HCT116 (cell line): ENCODE measurements at regions not wholly inside any gene's neighbourhood (a gene's known extent, or its start where the extent isn't known, plus 50 kb on each side); places are given as distances from the start of the nearest gene placed in this dataset.
"Not testable (repeated sequence)": the region's sequence is repeated elsewhere in the genome, so short reads cannot be mapped to it uniquely, and the experiment has no call there.

Source experiments
- ATAC-seq: fragments of 200-7000 bp; cut with Tn5 transposase; 2 replicates; pipeline ENCODE4 v1.9.1; 2020; ENCODE audit warnings: mild to moderate bottlenecking, moderate library complexity
- BruUV-seq: library from RNA; stranded (reverse); fragments of 400-500 nt; replicated peaks from 2 replicates; lab custom pipeline; 2021; lab: Mats Ljungman, UMichigan
- CTCF ChIA-PET: fragments of 300-600 bp; sonication (Branson Sonifier 250); formaldehyde crosslinking; loops from one replicate; lab custom pipeline; 2021; ENCODE audit warnings: antibody characterized with exemption; lab: Charles Lee
- POLR2A ChIA-PET: fragments of 300-600, 350-600 bp; sonication (Branson Sonifier 250); formaldehyde crosslinking; loops from one replicate; lab custom pipeline; 2021; ENCODE audit warnings: antibody characterized with exemption; lab: Charles Lee
- RAD21 ChIA-PET, 2 experiments: fragments of 300-600 bp; sonication (Branson Sonifier 250); formaldehyde crosslinking; loops; one replicate each; lab custom pipeline; 2023; ENCODE audit warnings: low total read pairs in 2 of 2; ENCODE audit not compliant: uncharacterized antibody in 2 of 2, unreplicated experiment in 2 of 2, low non-redundant PET in 1 of 2; lab: Charles Lee
- DNase-seq: peaks from one replicate; pipeline ENCODE4 v3.0.0-alpha.2; 2010; ENCODE audit warnings: low read depth, low spot score
- H2AFZ ChIP-seq: fragments of 200-600 bp; shearing (Covaris generic), sonication (generic); 2 replicates; pipeline ENCODE4 v1.6.1; 2017; ENCODE audit warnings: low read depth, mixed run types, mixed read lengths, antibody characterized with exemption, low read length; ENCODE audit not compliant: poor library complexity, severe bottlenecking
- H3K27ac ChIP-seq: 2 replicates; pipeline ENCODE4 v1.5.1; 2012; ENCODE audit warnings: low read depth, low read length
- H3K27me3 ChIP-seq: fragments of 200-600 bp; sonication (generic); 2 replicates; pipeline ENCODE4 v1.6.1; 2016; ENCODE audit warnings: mixed run types, low read length, mixed read lengths; ENCODE audit not compliant: insufficient read depth
- H3K36me3 ChIP-seq, 2 experiments: fragments of 200-500 bp in 1 of 2; fragments of 200-600 bp in 1 of 2; sonication (Bioruptor generic) in 1 of 2; sonication (generic) in 1 of 2; 2 replicates each; pipeline versions ENCODE4 v1.5.1 to v1.6.1; 2014 to 2016; ENCODE audit warnings: low read length in 2 of 2, inconsistent platforms in 1 of 2, mixed read lengths in 1 of 2, mixed run types in 1 of 2; ENCODE audit not compliant: insufficient read depth in 2 of 2, control insufficient read depth in 1 of 2
- H3K4me1 ChIP-seq, 2 experiments: fragments of 200-600 bp in 1 of 2; sonication (generic) in 1 of 2; 2 replicates each; pipeline versions ENCODE4 v1.5.1 to v1.6.1; 2012 to 2017; ENCODE audit warnings: low read length in 2 of 2, inconsistent platforms in 1 of 2, mild to moderate bottlenecking in 1 of 2, mixed read lengths in 1 of 2, mixed run types in 1 of 2, moderate library complexity in 1 of 2; ENCODE audit not compliant: insufficient read depth in 2 of 2, control insufficient read depth in 1 of 2
- H3K4me2 ChIP-seq: fragments of 200-600 bp; sonication (generic); 2 replicates; pipeline ENCODE4 v1.6.1; 2017; ENCODE audit warnings: mixed run types, low read length, mixed read lengths
- H3K4me3 ChIP-seq, 2 experiments: fragments of 200-600 bp in 1 of 2; sonication (generic) in 1 of 2; replicated peaks in 1 of 2; 2 replicates each; pipeline ENCODE4 v1.5.1; 2011 to 2016; ENCODE audit warnings: low read length in 2 of 2, control low read depth in 1 of 2, low read depth in 1 of 2, mild to moderate bottlenecking in 1 of 2, mixed read lengths in 1 of 2, mixed run types in 1 of 2
- H3K79me2 ChIP-seq: fragments of 200-600 bp; sonication (generic); 2 replicates; pipeline ENCODE4 v1.6.1; 2017; ENCODE audit warnings: mild to moderate bottlenecking, mixed run types, low read length, moderate library complexity, mixed read lengths; ENCODE audit not compliant: insufficient read depth
- H3K9ac ChIP-seq: fragments of 200-600 bp; sonication (generic); 2 replicates; pipeline ENCODE4 v1.6.1; 2016; ENCODE audit warnings: low read length, mixed read lengths
- H3K9me2 ChIP-seq: fragments of 200-600 bp; sonication (generic), shearing (Covaris generic); 2 replicates; pipeline ENCODE4 v1.6.1; 2017; ENCODE audit warnings: mixed run types, mild to moderate bottlenecking, moderate library complexity; ENCODE audit not compliant: insufficient read depth
- H3K9me3 ChIP-seq, 2 experiments: fragments of 200-500 bp in 1 of 2; fragments of 200-600 bp in 1 of 2; sonication (Bioruptor generic) in 1 of 2; sonication (generic) in 1 of 2; 2 replicates each; pipeline ENCODE4 v1.6.1; 2014 to 2017; ENCODE audit warnings: low read length in 2 of 2, mixed read lengths in 2 of 2, inconsistent platforms in 1 of 2, low read depth in 1 of 2, mild to moderate bottlenecking in 1 of 2, mixed run types in 1 of 2, moderate library complexity in 1 of 2; ENCODE audit not compliant: control insufficient read depth in 1 of 2, insufficient read depth in 1 of 2
- H4K20me1 ChIP-seq: fragments of 200-600 bp; sonication (generic), shearing (Covaris generic); 2 replicates; pipeline ENCODE4 v1.6.1; 2017; ENCODE audit warnings: mixed run types, mild to moderate bottlenecking, moderate library complexity; ENCODE audit not compliant: insufficient read depth
- CBX3 ChIP-seq: IDR thresholded peaks from 2 replicates; pipeline ENCODE4 v1.6.1; 2012; ENCODE audit warnings: low read depth
- CTCF ChIP-seq, 3 experiments: fragments of 200-600 bp in 1 of 3; sonication (generic) in 1 of 3; IDR thresholded peaks in 2 of 3; conservative IDR thresholded peaks in 1 of 3; 2 replicates each; pipeline ENCODE4 v1.5.1; 2012 to 2017; ENCODE audit warnings: low read depth in 2 of 3, low read length in 2 of 3, antibody characterized with exemption in 1 of 3, borderline replicate concordance in 1 of 3, control low read depth in 1 of 3, mild to moderate bottlenecking in 1 of 3, mixed read lengths in 1 of 3, mixed run types in 1 of 3, moderate library complexity in 1 of 3; ENCODE audit not compliant: insufficient read depth in 1 of 3
- EGR1 ChIP-seq: IDR thresholded peaks from 2 replicates; pipeline ENCODE4 v1.6.1; 2012; ENCODE audit warnings: low read depth
- EZH2 ChIP-seq: fragments of 200-600 bp; sonication (generic); IDR thresholded peaks from 2 replicates; pipeline ENCODE4 v1.6.1; 2017; ENCODE audit warnings: antibody characterized with exemption, mixed run types
- FOSL1 ChIP-seq: IDR thresholded peaks from 2 replicates; pipeline ENCODE4 v1.6.1; 2012; ENCODE audit warnings: low read depth
- JUND ChIP-seq: IDR thresholded peaks from 2 replicates; pipeline ENCODE4 v1.6.1; 2012
- POLR2AphosphoS5 ChIP-seq: IDR thresholded peaks from 2 replicates; pipeline ENCODE4 v1.6.1; 2011; ENCODE audit warnings: mild to moderate bottlenecking, low read depth, low read length, moderate library complexity
- RAD21 ChIP-seq: IDR thresholded peaks from 2 replicates; pipeline ENCODE4 v1.6.1; 2012; ENCODE audit warnings: low read depth, mild to moderate bottlenecking
- SIN3A ChIP-seq: IDR thresholded peaks from 2 replicates; pipeline ENCODE4 v1.6.1; 2012; ENCODE audit warnings: low read depth
- SP1 ChIP-seq: IDR thresholded peaks from 2 replicates; pipeline ENCODE4 v1.6.1; 2012; ENCODE audit warnings: low read depth
- SRF ChIP-seq: IDR thresholded peaks from 2 replicates; pipeline ENCODE4 v1.6.1; 2012; ENCODE audit warnings: low read depth
- TCF7L2 ChIP-seq: IDR thresholded peaks from 2 replicates; pipeline ENCODE4 v1.7.0; 2011; ENCODE audit warnings: borderline replicate concordance, inconsistent platforms; ENCODE audit not compliant: insufficient read depth, insufficient read length; ENCODE audit errors: extremely low read depth
- intact Hi-C: fragments of 100-400 bp; cut with micrococcal nuclease; formaldehyde crosslinking; loops from 2 replicates; pipeline ENCODE4 v1.10.0; 2022
- TF ChIP-seq, protein P1 (sequence below): IDR thresholded peaks from 2 replicates; pipeline ENCODE4 v1.6.1; 2011; ENCODE audit warnings: mild to moderate bottlenecking, low read length, moderate library complexity; ENCODE audit not compliant: insufficient replicate concordance; ENCODE audit errors: extremely low read depth

GRCh38 chr7:149697767-149698166 lies 75.6 kb downstream of the ZNF467 start:
- H3K27me3 ChIP-seq, H3K36me3 ChIP-seq, ATAC-seq, H4K20me1 ChIP-seq, H3K9me3 ChIP-seq, CTCF ChIA-PET, H3K27ac ChIP-seq, POLR2A ChIA-PET, H3K9ac ChIP-seq, DNase-seq, H3K79me2 ChIP-seq, RAD21 ChIA-PET, BruUV-seq, H3K4me3 ChIP-seq, H3K4me2 ChIP-seq, intact Hi-C loops, H2AFZ ChIP-seq, H3K4me1 ChIP-seq, H3K9me2 ChIP-seq: not testable (repeated sequence)
- peak; percentile 42; the same call in 1 of the 2 replicates for TF ChIP-seq CBX3

DNA sequence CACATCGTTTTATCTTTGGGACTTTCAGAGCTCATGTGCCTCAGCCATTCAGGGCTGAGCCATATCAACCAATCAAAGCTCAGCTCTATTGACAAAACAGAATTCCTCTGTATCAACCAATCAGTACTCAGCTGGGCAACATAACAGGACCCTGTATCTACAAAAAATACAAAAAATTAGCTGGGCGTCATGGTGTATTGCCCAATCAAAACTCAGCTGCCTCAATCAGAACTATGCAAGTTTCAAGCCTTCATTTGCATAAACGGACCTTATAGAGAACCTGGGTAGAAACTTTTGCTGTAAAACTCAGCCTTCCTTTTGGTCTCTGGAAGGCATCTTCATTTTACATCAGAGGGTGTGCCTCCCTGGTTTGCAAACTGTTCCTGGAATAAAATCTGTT lies 77.1 kb downstream of the ZNF467 start:
- no peak overlapping the region for H3K27ac ChIP-seq
- ChIA-PET CTCF (interaction anchor here (2.6 kb wide), 1 partner anchor 34 kb away, joined by 7 read pairs; no protein-coding TSS in a partner anchor), RAD21 (no interaction called here), POLR2A (no interaction called here)
- H3K4me2 ChIP-seq = no peak overlapping the region
- H3K36me3 ChIP-seq = no peaks in the 10 kb centered on the region
- H3K4me3 ChIP-seq = no peak overlapping the region
- no peaks in the 10 kb centered on the region for H3K9me3 ChIP-seq
- no peak for TF ChIP-seq RAD21
- TF ChIP-seq TCF7L2 = no peak
- TF ChIP-seq EZH2 = no peak
- no peak for TF ChIP-seq SP1
- TF ChIP-seq JUND = no peak
- TF ChIP-seq, protein P1, sequence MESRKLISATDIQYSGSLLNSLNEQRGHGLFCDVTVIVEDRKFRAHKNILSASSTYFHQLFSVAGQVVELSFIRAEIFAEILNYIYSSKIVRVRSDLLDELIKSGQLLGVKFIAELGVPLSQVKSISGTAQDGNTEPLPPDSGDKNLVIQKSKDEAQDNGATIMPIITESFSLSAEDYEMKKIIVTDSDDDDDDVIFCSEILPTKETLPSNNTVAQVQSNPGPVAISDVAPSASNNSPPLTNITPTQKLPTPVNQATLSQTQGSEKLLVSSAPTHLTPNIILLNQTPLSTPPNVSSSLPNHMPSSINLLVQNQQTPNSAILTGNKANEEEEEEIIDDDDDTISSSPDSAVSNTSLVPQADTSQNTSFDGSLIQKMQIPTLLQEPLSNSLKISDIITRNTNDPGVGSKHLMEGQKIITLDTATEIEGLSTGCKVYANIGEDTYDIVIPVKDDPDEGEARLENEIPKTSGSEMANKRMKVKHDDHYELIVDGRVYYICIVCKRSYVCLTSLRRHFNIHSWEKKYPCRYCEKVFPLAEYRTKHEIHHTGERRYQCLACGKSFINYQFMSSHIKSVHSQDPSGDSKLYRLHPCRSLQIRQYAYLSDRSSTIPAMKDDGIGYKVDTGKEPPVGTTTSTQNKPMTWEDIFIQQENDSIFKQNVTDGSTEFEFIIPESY = no peak
- TF ChIP-seq EGR1 = no peak
- TF ChIP-seq SIN3A = no peak
- TF ChIP-seq CTCF (IDR thresholded peaks at IDR 0.05 in 2 of 3, conservative IDR thresholded peaks at IDR 0.05 in 1 of 3; ENCODE audit: borderline replicate concordance in 1 of 3, insufficient read depth in 1 of 3, low read depth in 2 of 3, low read length in 2 of 3) = no peak
- TF ChIP-seq POLR2AphosphoS5 = no peak
- no peak for TF ChIP-seq SRF
- no peak for TF ChIP-seq FOSL1
- no peaks in the 10 kb centered on the region for H3K27me3 ChIP-seq
- DNase-seq (no peak), ATAC-seq (no peak)
- H3K9ac ChIP-seq = no peak overlapping the region
- no peak overlapping the region for H2AFZ ChIP-seq
- no TSS peak for BruUV-seq
- H4K20me1 ChIP-seq = no peaks in the 10 kb centered on the region
- no peaks in the 10 kb centered on the region for H3K79me2 ChIP-seq
- H3K9me2 ChIP-seq = no peaks in the 10 kb centered on the region
- H3K4me1 ChIP-seq = peaks cover 0 to under 1% of the 10 kb centered on the region in 2 experiments; a peak in 2 of 4 replicates
- intact Hi-C loops = no loop called here
